NCI-H446 (cell line): ENCODE measurements at regions not wholly inside any gene's neighbourhood (a gene's known extent, or its start where the extent isn't known, plus 50 kb on each side); places are given as distances from the start of the nearest gene placed in this dataset.
"Not testable (repeated sequence)": the region's sequence is repeated elsewhere in the genome, so short reads cannot be mapped to it uniquely, and the experiment has no call there.

Experiments
- DNase-seq, 2 experiments: peaks; one replicate each; lab custom pipeline; 2025; lab: John Stamatoyannopoulos, UW

DNA sequence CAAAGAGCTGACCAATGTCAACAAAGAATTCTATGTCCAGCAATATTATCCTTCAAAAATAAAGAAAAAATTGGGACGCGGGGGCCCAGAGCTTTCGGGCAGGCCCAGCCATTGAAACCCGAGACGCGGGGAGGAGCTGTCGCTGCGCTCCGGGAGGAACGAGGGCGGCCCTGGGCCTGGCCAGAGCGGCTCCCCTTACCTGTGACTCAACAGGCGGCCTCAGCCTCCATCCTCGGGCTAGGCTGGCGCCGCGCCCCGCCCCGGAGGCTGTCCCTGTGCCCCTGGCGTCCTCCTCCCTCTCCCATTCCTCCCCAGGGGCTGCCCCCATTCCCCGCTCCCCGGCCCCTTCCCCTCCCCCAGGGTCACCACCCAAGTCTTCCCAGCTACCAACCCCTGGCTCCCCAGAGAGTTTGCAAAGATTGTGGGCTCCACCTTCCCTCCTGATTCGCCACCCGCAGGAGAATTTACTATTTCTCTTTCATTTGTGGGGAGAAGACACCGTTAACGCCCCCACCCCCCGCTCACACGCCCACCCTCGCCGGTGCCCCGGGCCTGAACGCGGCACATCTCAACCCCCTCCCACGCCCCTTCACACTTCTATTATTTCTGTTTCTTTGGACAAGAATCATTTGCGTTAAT, 127.9 kb downstream of the ARRDC4 start:
- DNase-seq = not testable (repeated sequence)

DNA sequence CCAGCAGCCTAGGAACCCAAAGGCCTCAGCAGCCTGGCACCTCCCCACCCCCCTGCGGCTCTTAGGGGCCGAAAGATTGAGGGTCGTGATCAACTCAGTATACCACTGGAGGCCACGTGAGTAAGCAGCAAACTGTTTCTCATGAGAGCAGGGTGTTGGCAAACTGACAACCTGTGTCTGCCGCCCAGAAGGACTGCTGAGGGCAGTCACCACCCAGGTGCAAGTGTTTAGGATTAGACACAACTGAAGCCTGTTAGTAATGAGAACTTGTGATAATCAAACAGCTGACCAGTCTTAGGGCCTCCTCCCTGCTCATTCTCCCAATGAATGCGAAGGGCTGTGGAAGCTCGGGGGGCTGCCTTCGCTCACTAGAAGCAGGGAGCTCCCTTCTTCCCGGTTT, 128.8 kb downstream of the ARRDC4 start:
- not testable (repeated sequence) for DNase-seq

DNA sequence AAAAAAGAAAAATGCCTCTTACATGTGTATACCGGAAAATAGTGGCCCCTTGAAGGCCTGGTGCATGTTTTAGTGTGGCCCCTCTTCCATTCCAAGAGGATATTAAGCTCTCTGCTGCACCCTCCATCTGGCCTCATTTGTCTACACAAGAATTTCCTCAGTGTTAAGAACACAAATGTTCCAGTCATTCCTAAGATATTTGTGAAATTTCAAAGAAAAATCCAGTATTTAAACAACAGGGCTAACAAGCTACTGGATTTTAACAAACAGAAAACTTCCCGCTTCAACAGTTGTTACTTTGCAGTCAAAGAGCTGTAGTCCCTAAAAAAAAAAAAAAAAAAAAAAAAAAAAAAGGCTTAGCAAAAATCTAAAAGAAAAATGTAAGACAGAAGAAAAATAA, 137.5 kb downstream of the ARRDC4 start:
- not testable (repeated sequence) for DNase-seq

DNA sequence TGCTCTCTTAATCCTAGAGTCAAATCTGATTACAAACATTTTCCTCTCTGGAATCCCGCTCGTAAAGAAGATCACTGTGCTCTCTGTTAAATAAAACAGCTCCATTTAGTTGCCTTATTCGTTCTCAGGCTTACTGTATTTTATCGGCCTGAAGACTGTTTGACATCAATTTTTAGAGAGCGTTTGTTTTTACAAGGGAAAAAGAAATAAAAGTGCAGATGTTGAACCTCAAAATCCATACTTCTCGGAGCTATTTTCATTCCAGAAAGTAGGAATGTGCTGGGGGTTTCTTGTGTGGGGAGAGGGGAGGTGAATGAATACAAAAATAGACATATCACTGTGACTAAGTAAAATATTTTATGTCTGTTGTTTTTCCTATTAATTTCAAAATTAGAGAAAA, 140.1 kb downstream of the ARRDC4 start:
- DNase-seq = not testable (repeated sequence)

DNA sequence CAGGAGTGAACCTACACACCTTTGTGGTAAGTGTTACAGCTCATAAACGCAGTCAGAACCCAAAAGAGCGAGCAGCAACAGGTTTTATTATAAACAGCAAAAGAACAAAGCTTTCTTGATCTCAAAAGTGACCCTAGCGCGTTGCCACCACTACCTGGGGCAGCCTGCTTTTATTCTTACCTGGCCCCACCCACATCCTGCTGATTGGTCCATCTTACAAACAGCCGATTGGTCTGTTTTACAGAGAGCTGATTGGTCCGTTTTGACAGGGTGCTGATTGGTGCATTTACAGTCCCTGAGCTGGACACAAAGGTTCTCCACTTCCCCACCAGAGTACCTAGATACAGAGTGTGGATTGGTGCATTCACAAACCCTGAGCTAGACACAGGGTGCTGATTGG, 143.1 kb downstream of the ARRDC4 start:
- DNase-seq = no peak

DNA sequence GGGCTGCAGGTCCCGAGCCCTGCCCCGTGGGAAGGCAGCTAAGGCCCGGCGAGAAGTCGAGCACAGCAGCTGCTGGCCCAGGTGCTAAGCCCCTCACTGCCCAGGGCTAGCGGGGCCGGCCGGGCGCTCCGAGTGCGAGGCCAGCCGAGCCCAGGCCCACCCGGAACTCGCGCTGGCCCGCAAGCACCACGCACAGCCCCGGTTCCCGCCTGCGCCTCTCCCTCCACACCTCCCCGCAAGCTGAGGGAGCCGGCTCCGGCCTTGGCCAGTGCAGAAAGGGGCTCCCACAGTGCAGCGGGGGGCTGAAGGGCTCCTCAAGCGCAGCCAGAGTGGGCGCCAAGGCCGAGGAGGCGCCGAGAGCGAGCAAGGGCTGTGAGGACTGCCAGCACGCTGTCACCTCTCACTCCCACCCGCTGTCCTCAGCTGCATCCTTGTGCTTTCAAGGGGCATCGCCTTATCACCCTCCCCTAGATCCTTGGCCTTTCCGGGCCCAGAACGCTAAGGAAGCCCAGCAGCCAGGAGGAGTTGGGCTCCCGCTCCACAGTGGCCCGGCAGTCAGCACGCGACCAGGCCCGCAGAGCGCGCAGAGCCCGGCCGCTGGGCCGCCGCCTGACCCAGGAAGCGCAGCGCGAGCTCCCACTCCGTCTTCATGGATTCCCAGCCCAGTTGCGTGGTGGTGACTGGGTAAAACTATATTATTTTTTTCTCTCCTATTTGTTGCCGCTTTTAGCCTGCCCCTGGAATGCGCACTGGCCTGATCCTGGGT, 144.1 kb downstream of the ARRDC4 start:
- not testable (repeated sequence) for DNase-seq

DNA sequence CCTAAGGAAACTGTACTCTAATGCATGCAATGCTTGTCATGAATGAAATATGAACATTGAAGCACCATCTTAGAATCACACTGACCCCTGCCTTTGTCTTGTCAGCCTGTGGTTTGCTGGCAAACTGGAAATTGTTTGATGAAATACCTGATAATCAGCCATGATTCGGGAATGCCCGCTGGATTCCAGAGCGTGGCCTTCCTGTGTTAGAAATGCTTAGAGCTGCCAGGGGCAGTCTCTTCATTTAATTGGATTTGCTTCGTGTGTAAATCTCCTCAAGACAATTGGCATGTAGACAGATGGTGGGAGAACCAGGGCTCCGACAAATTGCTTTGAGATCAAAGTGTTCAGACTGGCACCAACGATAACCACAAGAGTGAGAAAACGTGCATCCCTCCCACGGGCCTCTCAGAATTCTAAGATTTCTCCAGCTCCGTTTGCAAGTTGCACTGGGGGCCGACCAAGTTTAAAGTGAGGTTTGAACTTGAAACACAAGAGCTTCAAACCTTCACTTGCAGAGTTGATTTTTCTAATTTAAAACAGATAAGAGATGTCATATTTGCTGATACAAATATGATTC, 146.2 kb downstream of the ARRDC4 start:
- not testable (repeated sequence) for DNase-seq

DNA sequence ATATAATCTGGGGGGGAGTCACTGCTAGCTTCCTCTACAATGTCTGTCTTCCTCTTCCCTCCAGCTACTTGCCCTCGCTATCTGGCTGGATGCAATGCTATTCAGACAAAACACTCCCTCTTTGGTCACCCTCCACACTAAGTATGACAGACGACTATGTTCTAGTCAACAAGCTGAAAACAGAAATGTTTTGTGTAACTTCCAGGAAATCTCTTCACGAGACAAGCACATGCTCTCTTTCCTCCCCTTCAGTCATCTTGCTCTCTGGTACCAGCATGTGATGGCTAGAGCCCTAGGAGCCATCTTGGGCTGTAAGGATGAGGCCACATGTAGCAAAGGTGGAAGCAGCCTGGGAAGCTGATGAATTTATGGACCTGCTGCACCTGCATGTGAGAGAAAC, 151.3 kb downstream of the ARRDC4 start:
- no peak for DNase-seq

DNA sequence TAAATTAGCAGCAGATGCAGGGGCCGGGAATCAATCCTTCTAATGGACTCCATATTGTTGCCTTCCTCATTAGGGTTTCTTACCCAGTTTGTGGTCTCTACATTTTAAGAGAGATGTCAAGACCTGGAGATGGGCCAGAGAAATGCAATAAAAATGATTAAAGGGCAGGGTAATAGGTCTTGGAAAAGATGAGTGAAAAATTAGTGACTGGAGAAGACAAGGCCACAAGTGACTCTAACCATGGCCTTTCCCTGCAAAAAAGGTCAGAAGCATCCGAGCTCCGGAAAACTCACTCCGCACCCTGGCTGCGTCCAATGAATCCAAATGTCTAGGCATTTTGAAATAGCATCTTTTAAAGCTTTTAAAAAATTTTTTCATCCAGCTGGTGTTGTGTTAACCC, 152.8 kb downstream of the ARRDC4 start:
- no peak for DNase-seq

DNA sequence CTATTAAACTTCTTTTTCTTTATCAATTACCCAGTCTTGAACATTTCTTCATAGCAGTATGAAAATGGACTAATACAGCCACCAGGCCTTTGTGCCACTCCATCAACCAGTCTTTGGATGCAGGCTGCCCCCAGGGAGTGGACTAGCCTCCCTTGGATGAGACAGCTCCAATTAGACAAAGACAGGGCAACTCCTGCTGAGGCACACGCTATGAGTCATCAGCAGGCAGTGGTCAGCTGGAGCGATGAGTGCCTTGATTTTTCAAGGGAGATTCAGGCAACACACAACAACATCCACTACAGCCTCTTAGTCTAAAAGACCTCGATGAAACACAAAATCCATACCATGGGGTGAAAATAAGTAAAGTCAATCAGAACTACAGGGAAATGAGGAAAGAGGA, 160.1 kb downstream of the ARRDC4 start:
- no peak for DNase-seq

DNA sequence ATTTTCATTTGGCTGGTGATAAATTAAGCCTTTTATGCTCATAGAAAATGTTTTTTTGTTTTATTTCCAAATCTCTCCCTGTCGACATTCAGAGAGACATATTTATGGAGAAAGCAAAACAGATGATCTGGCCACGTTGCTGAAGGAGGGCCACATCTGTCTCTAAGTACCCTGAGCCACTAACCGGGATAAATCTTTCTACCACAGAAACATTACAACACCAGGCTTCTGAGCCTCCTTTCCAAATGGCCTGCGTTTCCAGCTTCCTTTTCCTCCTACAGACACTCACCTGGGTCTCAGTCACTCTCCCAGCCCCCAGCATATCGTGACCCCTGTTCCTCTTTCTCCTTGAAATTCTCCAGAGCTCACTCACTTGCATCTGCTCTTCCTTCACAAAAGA, 161.0 kb downstream of the ARRDC4 start:
- DNase-seq = no peak

DNA sequence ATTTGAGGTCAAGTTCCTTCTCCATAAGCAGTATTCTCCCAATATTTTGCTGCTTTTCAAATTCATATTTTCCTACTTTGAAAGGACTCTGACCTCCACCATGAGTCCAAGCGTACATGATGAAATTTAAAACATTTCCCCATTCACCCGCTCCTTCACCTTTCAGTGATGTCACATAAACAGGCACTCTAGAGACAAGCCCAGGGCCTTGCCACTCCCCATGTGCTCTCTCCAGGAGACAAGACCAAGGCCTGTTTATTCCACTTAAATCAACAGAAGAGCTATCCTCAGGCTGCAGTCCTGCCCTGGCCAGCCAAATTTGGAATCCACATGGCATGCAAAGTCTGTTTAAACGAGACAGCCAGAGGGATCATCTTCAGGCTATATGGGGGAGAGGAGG, 161.5 kb downstream of the ARRDC4 start:
- DNase-seq = no peak

DNA sequence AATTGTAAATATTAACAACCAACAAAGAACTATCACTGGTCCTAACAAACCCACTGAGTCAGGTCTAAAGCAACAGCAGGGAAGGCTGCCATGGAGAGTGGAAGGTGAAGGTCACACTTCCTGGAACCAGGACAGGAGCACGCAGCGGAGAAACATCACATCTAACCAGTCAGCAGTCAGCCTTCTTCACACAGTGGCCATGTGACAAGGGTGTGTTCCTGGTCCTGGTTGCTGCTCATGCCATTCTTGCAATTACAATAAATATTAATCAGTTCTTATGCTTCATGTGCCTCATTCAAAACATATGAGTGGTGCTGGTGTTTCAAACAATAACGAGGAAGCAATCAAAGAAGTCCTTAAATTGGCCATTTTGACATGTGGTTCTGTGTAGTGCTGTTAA, 162.8 kb downstream of the ARRDC4 start:
- no peak for DNase-seq

DNA sequence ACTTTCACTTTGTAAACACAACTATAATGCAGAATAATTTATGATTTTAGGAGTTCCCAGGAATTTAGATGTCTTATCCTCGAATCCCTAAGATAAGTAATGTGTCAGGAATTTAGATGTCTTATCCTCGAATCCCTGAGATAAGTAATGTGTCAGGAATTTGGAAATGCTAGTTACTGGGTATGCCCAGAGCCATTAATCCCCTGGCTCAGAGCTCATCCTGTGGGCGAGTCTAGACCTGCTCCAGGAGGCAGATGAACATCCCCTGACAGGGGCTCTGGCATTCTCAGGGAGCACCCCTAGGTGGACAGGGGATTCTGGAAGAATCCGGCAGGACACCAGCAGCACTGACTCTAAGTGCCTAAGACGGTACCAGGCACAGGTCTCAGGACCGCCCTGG, 163.3 kb downstream of the ARRDC4 start:
- no peak for DNase-seq

DNA sequence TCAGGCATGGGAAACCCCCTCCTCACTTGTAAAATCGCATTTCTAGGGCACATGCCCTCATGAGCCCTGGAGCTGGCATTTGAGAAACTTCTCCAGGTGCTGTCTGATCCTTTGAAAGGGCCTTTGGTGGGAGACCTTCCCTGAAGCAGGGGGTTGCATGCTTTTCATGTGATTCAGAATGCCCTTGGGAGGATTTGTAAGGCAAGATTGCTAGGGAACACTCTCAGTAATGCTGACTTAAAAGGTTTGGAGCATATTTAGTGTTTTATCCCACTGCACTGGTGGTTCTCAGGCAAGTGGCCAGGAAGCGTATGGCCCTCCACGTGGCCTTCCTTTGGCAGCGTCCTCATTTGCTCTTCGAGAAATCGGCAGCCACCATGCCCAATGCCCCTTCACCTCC, 164.1 kb downstream of the ARRDC4 start:
- DNase-seq = no peak

DNA sequence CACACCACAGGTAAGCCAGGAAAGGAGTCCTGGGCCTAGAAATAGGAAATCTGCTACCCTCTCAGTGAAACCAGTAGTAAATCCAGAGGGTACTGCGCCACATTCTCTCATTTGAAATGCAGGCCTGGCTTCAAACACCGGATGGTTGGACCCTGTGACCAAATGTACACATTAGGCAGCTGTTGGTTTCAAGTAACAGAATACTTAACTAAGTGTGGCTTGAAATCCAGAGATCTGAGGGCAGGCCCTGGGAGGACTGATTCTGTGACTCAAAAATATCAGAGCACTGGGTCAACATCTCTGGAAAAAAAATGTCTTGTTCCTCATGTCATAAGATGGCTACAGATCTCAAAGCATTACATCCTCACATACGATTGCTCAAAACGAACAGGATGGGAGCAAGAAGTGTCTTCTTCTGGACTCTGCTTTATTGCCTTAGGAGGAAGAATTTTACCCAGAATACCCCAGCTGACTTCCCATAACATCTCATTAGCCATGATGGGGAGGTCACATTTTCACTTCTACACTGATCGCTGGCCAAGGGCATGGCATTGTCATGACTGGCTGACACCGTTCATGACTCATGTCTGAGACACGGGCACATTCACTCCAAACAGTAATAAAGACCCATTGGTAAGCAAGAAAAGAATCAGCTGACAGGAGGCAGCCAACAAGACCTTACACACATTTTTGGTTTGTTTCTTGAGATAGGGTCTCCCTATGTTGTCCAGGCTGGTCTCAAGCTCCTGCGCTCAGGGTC, 166.0 kb downstream of the ARRDC4 start:
- DNase-seq = no peak

DNA sequence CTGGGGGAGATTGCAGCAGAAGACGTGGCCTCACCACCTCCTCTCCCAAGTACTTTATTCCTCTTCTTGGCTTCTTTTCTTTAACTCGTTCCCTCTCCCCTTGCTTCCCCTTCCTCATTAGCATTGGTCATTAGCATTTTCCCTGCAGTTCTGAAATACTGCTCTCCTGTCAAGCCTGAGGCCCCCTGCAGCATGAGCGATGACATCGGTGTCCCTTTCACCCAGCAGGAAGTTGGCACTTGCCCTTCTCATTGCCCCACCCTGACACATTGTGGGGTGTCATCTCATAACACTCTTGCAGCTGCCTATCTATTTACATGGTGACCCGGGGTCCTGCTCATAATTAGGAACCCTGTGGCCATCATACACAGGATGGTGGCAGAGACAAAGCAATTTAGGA, 167.1 kb downstream of the ARRDC4 start:
- no peak for DNase-seq

DNA sequence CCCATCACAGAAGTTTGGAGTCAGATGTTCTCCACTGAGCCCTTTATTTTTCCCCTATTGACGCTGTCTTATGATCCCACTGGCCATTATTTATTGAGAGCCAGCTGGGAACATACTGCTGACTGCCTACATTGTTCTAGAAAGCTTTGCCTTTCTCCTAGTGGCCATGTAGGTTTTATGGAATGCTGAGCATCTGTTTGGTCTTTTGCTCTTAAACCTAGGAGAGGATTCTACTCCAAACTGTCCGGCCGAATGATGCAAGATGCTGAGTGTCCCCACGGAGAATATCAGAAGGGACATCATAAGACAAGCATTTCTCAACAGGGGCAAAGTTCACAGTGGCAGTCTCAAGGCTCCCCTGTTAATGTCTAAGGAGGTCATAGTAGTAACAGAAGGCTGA, 171.4 kb downstream of the ARRDC4 start:
- DNase-seq = no peak

DNA sequence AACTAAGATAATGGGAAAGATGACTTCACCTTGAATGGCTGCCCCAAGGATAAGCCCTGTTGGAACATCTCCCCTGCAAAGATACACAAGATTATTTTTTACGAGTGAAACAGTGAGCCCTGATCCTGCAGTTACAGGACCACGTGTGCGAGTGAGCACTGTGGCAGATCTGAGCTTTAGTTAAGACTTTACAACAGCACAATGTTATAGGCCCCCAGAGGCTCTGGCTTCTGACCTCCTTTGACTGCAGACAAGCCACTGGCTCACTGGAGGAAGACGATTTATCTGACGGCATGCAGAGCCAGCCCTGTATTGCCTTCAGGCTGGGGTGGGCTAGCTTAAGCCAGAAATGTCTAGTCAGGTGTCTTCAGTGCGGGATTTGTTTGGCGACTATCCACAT, 174.4 kb downstream of the ARRDC4 start:
- DNase-seq = no peak

DNA sequence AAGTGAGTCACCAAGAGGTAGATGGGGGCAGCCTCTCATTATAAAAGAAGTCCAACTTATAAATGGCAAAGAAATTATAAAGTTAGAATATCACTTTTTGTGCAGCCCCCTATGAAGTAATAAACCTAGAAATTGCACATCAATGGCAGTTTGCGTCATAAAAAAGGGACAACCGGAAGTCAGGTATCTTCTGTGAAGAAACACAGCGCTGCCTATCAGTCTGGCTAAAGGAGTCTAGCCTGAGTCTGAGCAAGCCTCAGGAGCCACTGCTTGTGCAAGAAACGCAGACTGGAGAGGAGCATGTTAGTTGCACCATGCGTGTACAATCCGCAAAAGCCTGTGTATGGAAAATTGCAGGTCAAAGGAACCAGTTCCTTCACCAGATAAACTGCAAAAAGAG, 178.4 kb downstream of the ARRDC4 start:
- DNase-seq = no peak

DNA sequence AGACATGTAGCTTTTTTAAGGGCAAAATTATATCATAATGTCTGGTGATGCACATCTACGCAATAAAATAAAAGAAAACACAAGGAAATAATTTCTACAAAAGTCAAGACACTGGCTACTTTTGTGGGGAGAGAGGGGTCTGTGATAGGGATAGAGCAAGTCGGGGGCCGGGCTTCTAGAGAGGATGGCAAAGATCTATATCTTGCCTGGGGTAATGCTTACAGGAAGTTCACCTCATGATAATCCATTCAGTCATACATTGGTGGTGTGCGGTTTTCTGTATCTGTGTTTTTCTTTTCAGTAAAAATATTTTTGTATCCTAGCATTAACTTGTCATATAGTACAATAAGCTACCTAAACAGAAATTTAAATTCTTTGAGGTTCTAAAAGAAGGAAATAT, 178.8 kb downstream of the ARRDC4 start:
- DNase-seq = no peak

DNA sequence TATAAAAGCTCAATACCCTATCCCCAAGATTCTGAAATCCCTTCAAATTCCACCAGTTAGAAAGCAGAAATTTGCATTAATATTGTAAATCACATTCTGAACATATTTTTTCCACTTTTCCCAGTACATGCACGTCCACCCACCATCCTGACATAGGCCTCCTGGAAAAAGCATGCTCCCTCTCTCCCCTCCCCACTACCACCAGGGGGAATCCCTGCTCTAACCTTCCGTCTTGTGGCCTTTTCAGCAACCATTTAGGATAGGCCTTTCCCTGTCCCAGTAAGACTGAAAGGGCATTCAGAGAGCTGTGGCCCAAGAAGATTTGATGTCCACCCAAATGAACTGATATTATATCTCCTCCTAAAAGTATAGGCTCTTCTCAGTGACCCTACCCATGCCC, 182.1 kb downstream of the ARRDC4 start:
- no peak for DNase-seq

DNA sequence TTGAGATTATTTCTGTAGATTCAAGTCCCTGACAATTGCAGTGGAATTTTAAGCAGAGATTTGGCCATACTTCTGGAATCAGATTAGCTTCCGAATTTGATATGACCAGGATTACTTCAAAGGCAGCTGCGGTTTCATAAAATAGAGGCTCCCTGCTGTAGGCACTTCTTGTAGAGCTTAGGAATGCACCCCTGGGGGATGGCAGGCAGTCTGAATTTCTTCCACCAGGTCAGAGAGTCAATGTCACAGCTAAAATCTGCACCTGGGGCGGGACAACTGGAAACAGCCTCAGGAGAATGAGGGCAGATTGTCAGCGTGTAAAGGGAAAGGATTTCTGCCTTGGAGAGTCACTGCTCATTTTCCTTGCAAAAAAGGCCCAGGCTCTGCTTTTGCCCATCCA, 182.6 kb downstream of the ARRDC4 start:
- no peak for DNase-seq
